SU-DHL-6 (cell line): ENCODE measurements at regions not wholly inside any gene's neighbourhood (a gene's known extent, or its start where the extent isn't known, plus 50 kb on each side); places are given as distances from the start of the nearest gene placed in this dataset.

Experiments used
- EZH2phosphoT487 ChIP-seq: fragments of 200-600 bp; sonication (generic), shearing (Covaris generic); conservative IDR thresholded peaks from 2 replicates; pipeline ENCODE4 v1.6.1; 2018; ENCODE audit warnings: mild to moderate bottlenecking, antibody characterized with exemption, low read length, moderate library complexity, mixed read lengths
- TF ChIP-seq, protein P1 (sequence below): fragments of 200-600 bp; sonication (generic); IDR thresholded peaks from one replicate; pipeline ENCODE4 v1.5.1; 2017; ENCODE audit warnings: antibody characterized with exemption, mild to moderate bottlenecking, low read length, moderate library complexity; ENCODE audit not compliant: insufficient read depth, poor library complexity, severe bottlenecking

DNA sequence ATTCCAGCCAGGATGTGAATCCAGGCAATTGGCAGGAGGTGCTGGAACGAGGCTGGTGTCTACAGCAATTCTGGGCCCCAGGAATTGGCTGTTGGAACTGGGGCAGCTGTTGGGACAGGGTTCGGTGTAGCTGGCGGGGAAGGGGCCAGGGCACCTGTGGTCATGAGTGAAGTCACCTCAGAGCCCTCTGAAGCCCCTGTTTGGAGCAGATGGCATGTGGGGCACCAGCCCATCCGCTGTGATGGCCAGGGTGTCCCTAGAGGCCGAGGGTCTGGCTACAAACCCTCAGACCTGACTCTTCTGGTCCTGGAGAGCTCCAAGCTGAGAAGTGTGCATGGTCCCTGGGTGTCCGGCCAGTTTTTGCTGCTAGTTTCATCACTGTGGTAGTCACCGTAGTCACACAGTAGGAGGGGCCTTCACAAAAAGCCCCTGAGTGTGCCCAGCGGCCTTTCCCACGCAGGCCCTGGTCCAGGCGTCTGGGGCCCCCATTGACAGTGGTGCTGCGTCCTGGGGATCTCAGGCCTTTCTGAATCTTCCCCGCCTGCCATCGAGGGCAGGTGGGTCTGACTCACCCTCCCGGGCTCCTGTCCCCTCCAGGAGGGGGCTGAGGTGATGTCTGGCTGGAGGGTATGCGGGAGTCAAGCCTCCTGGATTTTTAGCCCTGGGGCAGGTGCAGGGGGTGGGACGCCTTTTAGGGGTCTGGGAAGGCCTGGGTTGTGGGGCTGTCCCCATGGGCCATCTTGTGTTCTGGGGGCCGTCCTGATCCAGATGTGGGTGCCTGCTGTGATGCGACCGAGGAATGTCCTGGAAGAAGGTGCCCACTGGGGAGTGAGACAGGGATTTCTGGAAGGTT lies 368.0 kb downstream of the TMEM121 start:
- TF ChIP-seq, protein P1, sequence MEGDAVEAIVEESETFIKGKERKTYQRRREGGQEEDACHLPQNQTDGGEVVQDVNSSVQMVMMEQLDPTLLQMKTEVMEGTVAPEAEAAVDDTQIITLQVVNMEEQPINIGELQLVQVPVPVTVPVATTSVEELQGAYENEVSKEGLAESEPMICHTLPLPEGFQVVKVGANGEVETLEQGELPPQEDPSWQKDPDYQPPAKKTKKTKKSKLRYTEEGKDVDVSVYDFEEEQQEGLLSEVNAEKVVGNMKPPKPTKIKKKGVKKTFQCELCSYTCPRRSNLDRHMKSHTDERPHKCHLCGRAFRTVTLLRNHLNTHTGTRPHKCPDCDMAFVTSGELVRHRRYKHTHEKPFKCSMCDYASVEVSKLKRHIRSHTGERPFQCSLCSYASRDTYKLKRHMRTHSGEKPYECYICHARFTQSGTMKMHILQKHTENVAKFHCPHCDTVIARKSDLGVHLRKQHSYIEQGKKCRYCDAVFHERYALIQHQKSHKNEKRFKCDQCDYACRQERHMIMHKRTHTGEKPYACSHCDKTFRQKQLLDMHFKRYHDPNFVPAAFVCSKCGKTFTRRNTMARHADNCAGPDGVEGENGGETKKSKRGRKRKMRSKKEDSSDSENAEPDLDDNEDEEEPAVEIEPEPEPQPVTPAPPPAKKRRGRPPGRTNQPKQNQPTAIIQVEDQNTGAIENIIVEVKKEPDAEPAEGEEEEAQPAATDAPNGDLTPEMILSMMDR: no peak
- TF ChIP-seq EZH2phosphoT487: no peak
